K562 (cell line): ENCODE measurements at regions not wholly inside any gene's neighbourhood (a gene's known extent, or its start where the extent isn't known, plus 50 kb on each side); places are given as distances from the start of the nearest gene placed in this dataset.

Experiments
- ATAC-seq: fragments of 200-7000 bp; cut with Tn5 transposase; 3 replicates; pipeline ENCODE4 v1.9.1; 2020; ENCODE audit warnings: moderate library complexity
- BruUV-seq: library from RNA; stranded (reverse); fragments of 400-500 nt; replicated peaks from 2 replicates; lab custom pipeline; 2021; lab: Mats Ljungman, UMichigan
- CTCF ChIA-PET: fragments of 300-600 bp; formaldehyde crosslinking; extraction: SDS; loops from one replicate; lab custom pipeline; 2021; ENCODE audit warnings: low intra/inter-chr PET ratio; lab: Yijun Ruan, JAX
- POLR2A ChIA-PET: fragments of 300-600, 350-650 bp; sonication (Branson Sonifier 250); formaldehyde crosslinking; extraction: SDS; loops from one replicate; lab custom pipeline; 2021; ENCODE audit warnings: antibody characterized with exemption, inconsistent platforms; lab: Yijun Ruan, JAX
- DNase-seq, 4 experiments: peaks; one replicate each; pipeline versions ENCODE4 v3.0.0 to v3.0.0-alpha.2; 2011 to 2018; ENCODE audit warnings: low spot score in 3 of 4, mixed read lengths in 3 of 4; ENCODE audit errors: extremely low read depth in 1 of 4
- FAIRE-seq: peaks from 2 replicates; lab custom pipeline; 2011; peaks lifted over from hg19 to GRCh38; lab: Jason Lieb, UNC
- H2AFZ ChIP-seq: 2 replicates; pipeline ENCODE4 v1.6.0; 2011; ENCODE audit warnings: low read depth, low read length, control low read depth, inconsistent platforms
- H3K27ac ChIP-seq: fragments of 200-600 bp; 3 replicates; pipeline ENCODE4 v1.8.0; 2011; ENCODE audit warnings: low read depth, mild to moderate bottlenecking, control low read depth, inconsistent platforms, low read length, moderate library complexity, mixed read lengths; ENCODE audit errors: extremely low read depth
- H3K27me3 ChIP-seq, 2 experiments: fragments of 300-600 bp in 1 of 2; 2 replicates in 1 of 2; 3 replicates in 1 of 2; pipeline versions ENCODE4 v1.6.0 to v1.8.0; 2011; ENCODE audit warnings: inconsistent platforms in 2 of 2, low read length in 2 of 2, mild to moderate bottlenecking in 1 of 2, mixed read lengths in 1 of 2, moderate library complexity in 1 of 2; ENCODE audit not compliant: control insufficient read depth in 2 of 2, insufficient read depth in 2 of 2
- H3K36me3 ChIP-seq: fragments of 300-600 bp; 3 replicates; pipeline ENCODE4 v1.8.0; 2011; ENCODE audit warnings: mild to moderate bottlenecking, low read length, inconsistent platforms; ENCODE audit not compliant: control insufficient read depth, insufficient read depth
- H3K4me1 ChIP-seq, 2 experiments: fragments of 200-600 bp in 1 of 2; replicated peaks in 1 of 2; 2 replicates in 1 of 2; 3 replicates in 1 of 2; pipeline versions ENCODE4 v1.5.1 to v1.8.0; 2011; ENCODE audit warnings: inconsistent platforms in 2 of 2, low read length in 2 of 2, mild to moderate bottlenecking in 1 of 2, mixed read lengths in 1 of 2, moderate library complexity in 1 of 2; ENCODE audit not compliant: control insufficient read depth in 2 of 2, insufficient read depth in 2 of 2
- H3K4me2 ChIP-seq: 2 replicates; pipeline ENCODE4 v1.6.1; 2011; ENCODE audit warnings: low read length, control low read depth, inconsistent platforms, mixed read lengths; ENCODE audit not compliant: insufficient read depth
- H3K4me3 ChIP-seq: fragments of 200-600 bp; sonication (generic), shearing (Covaris generic); 2 replicates; pipeline ENCODE4 v1.5.1; 2016; ENCODE audit warnings: control low read depth, inconsistent platforms
- H3K79me2 ChIP-seq: fragments of 200-600 bp; 3 replicates; pipeline ENCODE4 v1.8.0; 2011; ENCODE audit warnings: low read length, inconsistent platforms; ENCODE audit not compliant: control insufficient read depth, insufficient read depth
- H3K9ac ChIP-seq, 2 experiments: 2 replicates each; pipeline versions ENCODE4 v1.6.0 to v1.6.1; 2011; ENCODE audit warnings: low read depth in 2 of 2, low read length in 2 of 2, control low read depth in 1 of 2, inconsistent platforms in 1 of 2, mild to moderate bottlenecking in 1 of 2, mixed read lengths in 1 of 2; ENCODE audit not compliant: insufficient read depth in 1 of 2
- H3K9me1 ChIP-seq: one replicate; pipeline ENCODE4 v1.6.0; 2011; ENCODE audit warnings: inconsistent platforms, mild to moderate bottlenecking, low read length, moderate library complexity; ENCODE audit not compliant: control insufficient read depth, insufficient read depth
- H3K9me3 ChIP-seq: replicated peaks from 2 replicates; pipeline ENCODE4 v1.5.1; 2011; ENCODE audit warnings: low read depth, low read length, inconsistent platforms; ENCODE audit not compliant: control insufficient read depth, insufficient read depth
- H4K20me1 ChIP-seq: replicated peaks from 2 replicates; pipeline ENCODE4 v1.6.1; 2011; ENCODE audit warnings: low read length, inconsistent platforms, mixed read lengths; ENCODE audit not compliant: control insufficient read depth, insufficient read depth
- ARHGAP35 ChIP-seq: fragments of 450-650 bp; IDR thresholded peaks from 2 replicates; pipeline ENCODE4 v1.6.1; 2018; ENCODE audit not compliant: partially characterized antibody
- EP300 ChIP-seq: IDR thresholded peaks from 2 replicates; pipeline ENCODE4 v1.6.1; 2012; ENCODE audit warnings: low read length, improper control_type of control experiment
- FIP1L1 ChIP-seq: fragments of 200-400 bp; formaldehyde crosslinking; IDR thresholded peaks from 2 replicates; pipeline ENCODE4 v1.6.1; 2018; ENCODE audit warnings: mild to moderate bottlenecking, low read depth, low read length; ENCODE audit not compliant: poor library complexity, severe bottlenecking
- MBD2 ChIP-seq: sonication (generic); IDR thresholded peaks from 2 replicates; pipeline ENCODE4 v1.6.1; 2016; ENCODE audit warnings: low read depth, borderline replicate concordance
- NCOR1 ChIP-seq: fragments of 450-650 bp; IDR thresholded peaks from 2 replicates; pipeline ENCODE4 v1.6.1; 2016; ENCODE audit warnings: mild to moderate bottlenecking, moderate library complexity
- RUNX1 ChIP-seq: sonication (generic); IDR thresholded peaks from 2 replicates; pipeline ENCODE4 v1.6.1; 2016; ENCODE audit warnings: antibody characterized with exemption, low read depth
- TBP ChIP-seq: optimal IDR thresholded peaks from 2 replicates; pipeline ENCODE3; 2011; ENCODE audit warnings: low read depth, low read length, improper control_type of control experiment
- TRIM28 ChIP-seq: fragments of 450-650 bp; IDR thresholded peaks from 2 replicates; pipeline ENCODE4 v1.6.1; 2017
- WGBS: fragments of 100-300 bp; shearing (Covaris generic); methylation state at CpG from one replicate; pipeline ENCODE4 v1.1.6; 2016; ENCODE audit warnings: low coverage, mixed read lengths; ENCODE audit not compliant: insufficient coverage; ENCODE audit errors: missing lambda C conversion rate; 5-methylcytosine and 5-hydroxymethylcytosine counted together
- in situ Hi-C: fragments of 300-500 bp; cut with MboI; formaldehyde crosslinking; loops from 4 replicates; pipeline ENCODE4 v1.15.0; 2018; ENCODE audit warnings: inconsistent platforms, mixed read lengths
- intact Hi-C: fragments of 100-400 bp; cut with micrococcal nuclease; formaldehyde crosslinking; loops from 2 replicates; pipeline ENCODE4 v1.14.2; 2022
- TF ChIP-seq, protein P1 (sequence below): IDR thresholded peaks from 2 replicates; pipeline ENCODE4 v1.6.1; 2012; ENCODE audit warnings: low read depth, low read length, improper control_type of control experiment, borderline replicate concordance
- TF ChIP-seq, protein P2 (sequence below), 2 experiments: fragments of 250-450 bp in 1 of 2; fragments of 450-650 bp in 1 of 2; sonication (Bioruptor Pico) in 1 of 2; IDR thresholded peaks; 2 replicates each; pipeline versions ENCODE4 v1.6.1 to v1.8.0; 2016 to 2021; ENCODE audit warnings: mild to moderate bottlenecking in 2 of 2, moderate library complexity in 2 of 2, missing compliant biosample characterization in 1 of 2, missing genetic modification characterization in 1 of 2
- TF ChIP-seq, protein P3 (sequence below): sonication (generic); formaldehyde crosslinking; IDR thresholded peaks from 2 replicates; pipeline ENCODE4 v1.8.0; 2022; ENCODE audit warnings: missing genetic modification reagents, mild to moderate bottlenecking, borderline replicate concordance
- TF ChIP-seq, protein P4 (sequence below): fragments of 250-450 bp; sonication (Bioruptor Pico); IDR thresholded peaks from 2 replicates; pipeline ENCODE4 v1.8.0; 2021; ENCODE audit warnings: moderate library complexity, mild to moderate bottlenecking, inconsistent platforms

DNA sequence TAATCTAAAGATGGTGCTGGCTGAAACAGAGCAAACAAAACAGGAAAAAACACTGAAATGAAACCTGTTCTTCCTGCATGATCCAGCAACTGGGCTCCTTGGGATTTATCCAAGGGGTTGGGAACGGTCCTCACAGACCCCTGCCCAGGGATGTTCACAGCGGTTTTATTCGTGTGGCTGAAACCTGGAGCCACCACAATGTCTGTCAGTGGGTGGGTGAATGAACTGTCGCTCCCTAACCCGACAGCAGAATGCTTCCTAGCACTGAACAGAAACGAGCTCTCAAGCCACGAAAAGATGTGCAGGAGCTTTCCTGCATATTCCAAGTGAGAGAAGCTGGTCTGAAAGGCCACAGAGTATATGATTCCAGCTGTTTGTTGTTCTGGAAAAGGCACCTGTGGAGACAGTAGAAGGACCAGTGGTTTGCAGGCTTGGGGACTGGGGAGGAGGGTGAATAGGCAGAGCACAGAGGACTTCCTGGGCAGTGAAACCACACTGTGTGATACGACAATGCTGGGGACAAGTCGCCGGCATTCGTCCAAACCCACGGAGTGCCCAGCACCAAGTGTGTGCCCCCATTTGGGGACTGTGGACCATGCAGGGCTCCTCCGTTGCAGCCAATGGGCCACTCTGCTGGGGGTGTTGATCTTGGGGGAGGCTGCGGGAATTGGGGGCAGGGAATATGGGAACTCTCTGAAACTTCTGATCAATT is 73.9 kb downstream of the TEX29 start:
- Histone ChIP-seq H4K20me1 (no peaks in the 10 kb centered on the region), H3K27me3 (peaks cover 5 to 64% of the 10 kb centered on the region in 2 experiments; a peak in 3 of 5 replicates)
- POLR2A ChIA-PET = interaction anchor here (0.7 kb wide), 1 partner anchor 11 kb away, joined by 3 read pairs; no protein-coding TSS in a partner anchor

More for the DNA sequence above, 73.9 kb downstream of the TEX29 start:
- under 1% methylated on average over 12 of the region's 14 CpGs for WGBS
- Histone ChIP-seq H3K9me3 (no peaks in the 10 kb centered on the region), H3K9ac (no peak overlapping the region), H3K79me2 (no peaks in the 10 kb centered on the region), H3K4me1 (no peaks in the 10 kb centered on the region; a peak in 1 of 5 replicates), H3K9me1 (no peaks in the 10 kb centered on the region), H2AFZ (no peak overlapping the region), H3K27ac (no peak overlapping the region), H3K4me3 (no peak overlapping the region), H3K36me3 (no peaks in the 10 kb centered on the region), H3K4me2 (no peak overlapping the region)
- in situ Hi-C loops = no loop called here
- CTCF ChIA-PET = no interaction called here
- intact Hi-C loops = no loop called here
- no peak for FAIRE-seq
- BruUV-seq = no TSS peak
- no peak for ATAC-seq
- DNase-seq = no peak
- TF ChIP-seq, protein P1, sequence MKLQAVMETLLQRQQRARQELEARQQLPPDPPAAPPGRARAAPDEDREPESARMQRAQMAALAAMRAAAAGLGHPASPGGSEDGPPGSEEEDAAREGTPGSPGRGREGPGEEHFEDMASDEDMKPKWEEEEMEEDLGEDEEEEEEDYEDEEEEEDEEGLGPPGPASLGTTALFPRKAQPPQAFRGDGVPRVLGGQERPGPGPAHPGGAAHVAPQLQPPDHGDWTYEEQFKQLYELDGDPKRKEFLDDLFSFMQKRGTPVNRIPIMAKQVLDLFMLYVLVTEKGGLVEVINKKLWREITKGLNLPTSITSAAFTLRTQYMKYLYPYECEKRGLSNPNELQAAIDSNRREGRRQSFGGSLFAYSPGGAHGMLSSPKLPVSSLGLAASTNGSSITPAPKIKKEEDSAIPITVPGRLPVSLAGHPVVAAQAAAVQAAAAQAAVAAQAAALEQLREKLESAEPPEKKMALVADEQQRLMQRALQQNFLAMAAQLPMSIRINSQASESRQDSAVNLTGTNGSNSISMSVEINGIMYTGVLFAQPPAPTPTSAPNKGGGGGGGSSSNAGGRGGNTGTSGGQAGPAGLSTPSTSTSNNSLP = no peak
- TF ChIP-seq, protein P2, sequence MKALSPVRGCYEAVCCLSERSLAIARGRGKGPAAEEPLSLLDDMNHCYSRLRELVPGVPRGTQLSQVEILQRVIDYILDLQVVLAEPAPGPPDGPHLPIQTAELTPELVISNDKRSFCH (CRISPR knock-in tag; IDR thresholded peaks at IDR 0.05) = no peak
- TF ChIP-seq, protein P2 (tag; IDR thresholded peaks at IDR 0.05) = no peak
- TF ChIP-seq ARHGAP35 (no peak), EP300 (no peak), TRIM28 (no peak), NCOR1 (no peak), TBP (no peak), FIP1L1 (no peak), MBD2 (no peak), RUNX1 (no peak)
- TF ChIP-seq, protein P3, sequence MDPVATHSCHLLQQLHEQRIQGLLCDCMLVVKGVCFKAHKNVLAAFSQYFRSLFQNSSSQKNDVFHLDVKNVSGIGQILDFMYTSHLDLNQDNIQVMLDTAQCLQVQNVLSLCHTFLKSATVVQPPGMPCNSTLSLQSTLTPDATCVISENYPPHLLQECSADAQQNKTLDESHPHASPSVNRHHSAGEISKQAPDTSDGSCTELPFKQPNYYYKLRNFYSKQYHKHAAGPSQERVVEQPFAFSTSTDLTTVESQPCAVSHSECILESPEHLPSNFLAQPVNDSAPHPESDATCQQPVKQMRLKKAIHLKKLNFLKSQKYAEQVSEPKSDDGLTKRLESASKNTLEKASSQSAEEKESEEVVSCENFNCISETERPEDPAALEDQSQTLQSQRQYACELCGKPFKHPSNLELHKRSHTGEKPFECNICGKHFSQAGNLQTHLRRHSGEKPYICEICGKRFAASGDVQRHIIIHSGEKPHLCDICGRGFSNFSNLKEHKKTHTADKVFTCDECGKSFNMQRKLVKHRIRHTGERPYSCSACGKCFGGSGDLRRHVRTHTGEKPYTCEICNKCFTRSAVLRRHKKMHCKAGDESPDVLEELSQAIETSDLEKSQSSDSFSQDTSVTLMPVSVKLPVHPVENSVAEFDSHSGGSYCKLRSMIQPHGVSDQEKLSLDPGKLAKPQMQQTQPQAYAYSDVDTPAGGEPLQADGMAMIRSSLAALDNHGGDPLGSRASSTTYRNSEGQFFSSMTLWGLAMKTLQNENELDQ (CRISPR knock-in tag) = no peak
- TF ChIP-seq, protein P4, sequence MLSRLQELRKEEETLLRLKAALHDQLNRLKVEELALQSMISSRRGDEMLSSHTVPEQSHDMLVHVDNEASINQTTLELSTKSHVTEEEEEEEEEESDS = no peak
